ENCODE measurements at regions not wholly inside any gene's neighbourhood (a gene's known extent, or its start where the extent isn't known, plus 50 kb on each side); places are given as distances from the start of the nearest gene placed in this dataset.
A peak's percentile ranks its signal among the peaks of the same experiment; 100 is the strongest.
"Not testable (repeated sequence)": the region's sequence is repeated elsewhere in the genome, so short reads cannot be mapped to it uniquely, and the experiment has no call there.

DNA sequence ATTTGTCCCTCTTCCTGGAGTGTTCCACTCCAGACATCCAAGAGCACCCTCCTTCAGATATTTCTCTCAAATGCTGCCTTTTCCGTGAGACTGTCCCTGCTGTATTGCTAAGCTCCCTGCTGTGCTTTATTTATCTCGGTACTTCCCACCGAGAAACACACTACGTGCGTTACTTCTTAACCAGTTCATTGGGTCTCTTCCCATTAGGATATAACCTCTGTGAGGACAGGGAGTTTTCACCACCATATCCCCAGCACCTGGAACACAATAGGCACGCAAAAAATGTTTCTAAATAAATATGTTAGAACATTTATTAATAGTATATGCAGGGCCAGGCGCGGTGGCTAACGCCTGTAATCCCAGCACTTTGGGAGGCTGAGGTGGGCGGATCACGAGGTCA, 308.7 kb upstream of the IL12A start:
- TF ChIP-seq POLR2A (IDR thresholded peaks at IDR 0.05) = no peak
- TF ChIP-seq, protein P1, sequence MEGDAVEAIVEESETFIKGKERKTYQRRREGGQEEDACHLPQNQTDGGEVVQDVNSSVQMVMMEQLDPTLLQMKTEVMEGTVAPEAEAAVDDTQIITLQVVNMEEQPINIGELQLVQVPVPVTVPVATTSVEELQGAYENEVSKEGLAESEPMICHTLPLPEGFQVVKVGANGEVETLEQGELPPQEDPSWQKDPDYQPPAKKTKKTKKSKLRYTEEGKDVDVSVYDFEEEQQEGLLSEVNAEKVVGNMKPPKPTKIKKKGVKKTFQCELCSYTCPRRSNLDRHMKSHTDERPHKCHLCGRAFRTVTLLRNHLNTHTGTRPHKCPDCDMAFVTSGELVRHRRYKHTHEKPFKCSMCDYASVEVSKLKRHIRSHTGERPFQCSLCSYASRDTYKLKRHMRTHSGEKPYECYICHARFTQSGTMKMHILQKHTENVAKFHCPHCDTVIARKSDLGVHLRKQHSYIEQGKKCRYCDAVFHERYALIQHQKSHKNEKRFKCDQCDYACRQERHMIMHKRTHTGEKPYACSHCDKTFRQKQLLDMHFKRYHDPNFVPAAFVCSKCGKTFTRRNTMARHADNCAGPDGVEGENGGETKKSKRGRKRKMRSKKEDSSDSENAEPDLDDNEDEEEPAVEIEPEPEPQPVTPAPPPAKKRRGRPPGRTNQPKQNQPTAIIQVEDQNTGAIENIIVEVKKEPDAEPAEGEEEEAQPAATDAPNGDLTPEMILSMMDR (IDR thresholded peaks at IDR 0.05) = no peak
- intact Hi-C loops (cut with DNase I) = no loop called here
- no peaks in the 10 kb centered on the region for H3K9me3 ChIP-seq (replicated peaks in 1 of 3)

DNA sequence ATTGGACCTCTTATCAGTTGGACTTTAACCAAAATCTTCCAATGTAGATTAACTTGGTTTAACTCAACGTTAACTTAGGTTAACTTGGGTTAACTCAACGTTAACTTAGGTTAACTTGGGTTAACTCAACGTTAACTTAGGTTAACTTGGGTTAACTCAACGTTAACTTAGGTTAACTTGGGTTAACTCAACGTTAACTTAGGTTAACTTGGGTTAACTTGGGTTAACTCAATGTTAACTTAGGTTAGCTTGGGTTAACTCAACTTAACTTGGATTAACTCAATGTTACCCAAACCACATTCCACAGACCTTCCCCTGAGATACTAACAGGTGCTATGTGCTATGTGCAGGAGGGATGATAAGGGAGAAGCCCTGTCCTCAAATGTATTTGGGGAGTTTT, 306.9 kb upstream of the IL12A start:
- DNase-seq; H3K9me3 ChIP-seq (replicated peaks in 1 of 3); intact Hi-C loops (cut with DNase I); H3K27me3 ChIP-seq; H3K36me3 ChIP-seq (replicated peaks in 1 of 2); H3K4me1 ChIP-seq (replicated peaks in 1 of 2); H3K27ac ChIP-seq; H3K4me3 ChIP-seq: not testable (repeated sequence)
- 56 to 69% (median 66%) methylated on average over 5 of the region's 5 CpGs for WGBS, 4 donors

More for the DNA sequence above, 308.7 kb upstream of the IL12A start:
- no peak overlapping the region for H3K27ac ChIP-seq
- H3K4me1 ChIP-seq (replicated peaks in 1 of 2) = no peaks in the 10 kb centered on the region
- DNase-seq = no peak
- 82 to 85% (median 82%) methylated on average over 11 of the region's 11 CpGs for WGBS, 4 donors
- no peak overlapping the region for H3K4me3 ChIP-seq
- H3K27me3 ChIP-seq = no peaks in the 10 kb centered on the region
- no peaks in the 10 kb centered on the region for H3K36me3 ChIP-seq (replicated peaks in 1 of 2)

DNA sequence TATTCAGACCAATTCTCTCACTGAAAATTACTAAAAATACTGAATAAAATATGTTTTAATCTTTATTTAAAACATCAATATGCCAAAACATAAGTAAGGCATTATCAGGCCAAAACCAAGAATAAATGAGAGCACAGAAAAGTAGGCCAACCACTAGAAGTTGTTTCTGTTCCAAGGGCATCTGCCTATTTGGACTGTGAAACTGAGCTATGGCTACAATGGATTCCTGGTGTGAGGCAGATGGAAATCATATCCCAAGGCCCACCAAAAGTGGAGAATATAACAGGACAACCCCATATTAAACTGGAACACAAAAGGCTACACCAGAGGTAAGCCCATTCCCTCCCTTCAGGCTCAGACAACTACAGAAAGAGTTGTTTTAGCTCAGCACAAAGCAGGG, 302.8 kb upstream of the IL12A start:
- intact Hi-C loops (cut with DNase I) = no loop called here
- TF ChIP-seq, protein P1 (IDR thresholded peaks at IDR 0.05) = no peak
- no peak for TF ChIP-seq POLR2A (IDR thresholded peaks at IDR 0.05)
- no peaks in the 10 kb centered on the region for H3K9me3 ChIP-seq (replicated peaks in 1 of 3)
- H3K36me3 ChIP-seq (replicated peaks in 1 of 2) = no peaks in the 10 kb centered on the region
- H3K4me1 ChIP-seq (replicated peaks in 1 of 2) = no peaks in the 10 kb centered on the region
- H3K27ac ChIP-seq = no peak overlapping the region
- H3K4me3 ChIP-seq = no peak overlapping the region
- no peaks in the 10 kb centered on the region for H3K27me3 ChIP-seq
- no peak for DNase-seq

DNA sequence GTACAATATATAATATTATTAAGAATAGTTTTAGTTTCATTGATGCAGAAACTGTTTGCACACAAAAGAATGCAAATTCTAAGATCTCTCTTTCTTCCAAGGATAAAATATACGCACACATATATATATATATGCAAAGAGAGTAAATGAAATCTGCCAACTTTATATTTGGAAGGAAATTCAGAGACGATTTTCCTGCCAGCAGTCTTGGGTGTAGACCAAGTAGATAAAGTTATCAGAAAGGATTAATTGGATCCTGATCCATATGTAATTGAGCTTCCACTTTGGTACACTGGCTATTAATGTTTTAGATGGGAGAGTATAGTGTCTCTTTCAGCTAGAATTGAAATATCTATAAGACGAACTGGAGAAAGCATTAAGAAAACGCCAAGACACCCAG, 295.4 kb upstream of the IL12A start:
- H3K27me3 ChIP-seq = no peaks in the 10 kb centered on the region
- H3K27ac ChIP-seq = no peak overlapping the region
- H3K36me3 ChIP-seq (replicated peaks in 1 of 2) = no peaks in the 10 kb centered on the region
- H3K4me3 ChIP-seq = no peak overlapping the region
- intact Hi-C loops (cut with DNase I) = no loop called here
- H3K9me3 ChIP-seq (replicated peaks in 1 of 3) = no peaks in the 10 kb centered on the region
- 52 to 67% (median 55%) methylated on average over 4 of the region's 4 CpGs for WGBS, 4 donors
- no peak for DNase-seq
- H3K4me1 ChIP-seq (replicated peaks in 1 of 2) = no peaks in the 10 kb centered on the region
- TF ChIP-seq POLR2A (IDR thresholded peaks at IDR 0.05) = no peak
- TF ChIP-seq, protein P1 (IDR thresholded peaks at IDR 0.05) = no peak

DNA sequence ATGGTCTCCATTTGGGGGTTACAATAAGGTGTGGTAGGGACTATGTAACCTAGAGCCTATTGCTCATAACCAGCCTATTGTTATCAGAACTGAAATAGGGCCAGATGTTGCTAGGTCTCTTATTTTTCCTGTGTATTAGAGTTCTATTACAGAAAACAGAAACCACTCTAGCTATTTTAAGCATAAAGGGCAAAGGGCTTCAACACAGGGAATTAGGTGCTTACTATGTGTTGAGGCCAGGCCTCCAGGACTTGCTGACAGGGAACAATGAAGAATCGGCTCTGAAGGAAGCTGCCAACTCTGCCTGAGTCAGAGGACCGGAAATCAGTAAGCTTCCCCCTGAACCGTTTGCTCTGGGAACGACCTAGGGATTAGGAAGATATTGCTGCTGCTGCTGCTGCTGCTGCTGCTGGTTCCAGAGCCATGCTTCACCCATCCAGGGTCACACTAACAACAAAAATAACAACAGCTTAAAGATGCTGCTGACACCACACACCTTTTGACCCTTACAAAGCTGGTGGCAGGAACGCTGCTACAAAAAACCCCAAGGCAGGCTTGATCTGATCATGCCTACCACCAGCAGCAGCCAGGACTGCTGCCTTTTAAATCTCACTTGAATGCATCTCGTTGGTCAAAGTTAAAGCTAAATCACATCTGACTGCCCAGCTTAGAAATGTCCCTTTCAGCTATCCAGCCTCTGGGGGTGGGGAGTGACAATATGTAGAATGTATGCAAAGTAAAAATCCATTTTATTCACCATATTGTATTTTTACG, 276.9 kb upstream of the IL12A start:
- Histone ChIP-seq H3K36me3 (replicated peaks in 1 of 2) (no peaks in the 10 kb centered on the region), H3K27ac (peak overlapping the region in 1 of 5 donors; percentile 49), H3K27me3 (no peaks in the 10 kb centered on the region), H3K4me3 (no peak overlapping the region), H3K4me1 (replicated peaks in 1 of 2) (no peaks in the 10 kb centered on the region), H3K9me3 (replicated peaks in 1 of 3) (no peaks in the 10 kb centered on the region)
- intact Hi-C loops (cut with DNase I) = no loop called here
- whole genome bisulfite sequencing, 4 donors = 23 to 36% (median 32%) methylated on average over 7 of the region's 7 CpGs
- DNase-seq = peak; percentile 20 to 68 (median 41)
- TF ChIP-seq, protein P1 (IDR thresholded peaks at IDR 0.05) = no peak
- TF ChIP-seq POLR2A (IDR thresholded peaks at IDR 0.05) = no peak

Data from adrenal gland (tissue), 9 donors.